KBM-7 (cell line): ENCODE measurements at regions not wholly inside any gene's neighbourhood (a gene's known extent, or its start where the extent isn't known, plus 50 kb on each side); places are given as distances from the start of the nearest gene placed in this dataset.

Experiments used
- DNase-seq: peaks from one replicate; pipeline ENCODE4 v3.0.0-alpha.2; 2015
- in situ Hi-C: fragments of 300-500 bp; cut with MboI; formaldehyde crosslinking; loops from 2 replicates; pipeline ENCODE4 v1.14.3; 2020; ENCODE audit warnings: low sequenced_read_pairs, low pct_unique_long_range_greater_than_20kb, mixed read lengths

GRCh38 chr5:56289602-56289987 is 56.5 kb upstream of the ANKRD55 start:
- no peak for DNase-seq

GRCh38 chr5:56288873-56289601 is 55.9 kb upstream of the ANKRD55 start:
- in situ Hi-C loops = no loop called here
- DNase-seq = no peak

More at GRCh38 chr5:56289602-56289987, 56.5 kb upstream of the ANKRD55 start:
- in situ Hi-C loops = no loop called here

GRCh38 chr5:56286015-56286884 is 53.1 kb upstream of the ANKRD55 start:
- in situ Hi-C loops = no loop called here
- no peak for DNase-seq

- in situ Hi-C loops = no loop called here
- DNase-seq = no peak
Measured at GRCh38 chr5:56282951-56283350, 49.8 kb upstream of the ANKRD55 start.
